GDM1 (cell line): ENCODE measurements at regions not wholly inside any gene's neighbourhood (a gene's known extent, or its start where the extent isn't known, plus 50 kb on each side); places are given as distances from the start of the nearest gene placed in this dataset.
A peak's percentile ranks its signal among the peaks of the same experiment; 100 is the strongest.

Experiments
- DNase-seq: peaks from one replicate; lab custom pipeline; 2025; lab: John Stamatoyannopoulos, UW

- DNase-seq: no peak
Measured at GRCh38 chr17:31704483-31704882, 154.6 kb downstream of the COPRS start.

- DNase-seq: no peak
Measured at GRCh38 chr17:31702041-31702440, 157.0 kb downstream of the COPRS start.

- DNase-seq: no peak
Measured at GRCh38 chr17:31700973-31701372, 158.1 kb downstream of the COPRS start.

- DNase-seq: no peak
Measured at GRCh38 chr17:31699886-31700285, 159.2 kb downstream of the COPRS start.

- DNase-seq: no peak
Measured at GRCh38 chr17:31699281-31699680, 159.8 kb downstream of the COPRS start.

- no peak for DNase-seq
Measured at GRCh38 chr17:31698751-31699150, 160.3 kb downstream of the COPRS start.

GRCh38 chr17:31697838-31698237 is 161.2 kb downstream of the COPRS start:
- no peak for DNase-seq

- DNase-seq: no peak
Measured at GRCh38 chr17:31696703-31697325, 162.2 kb downstream of the COPRS start.

GRCh38 chr17:31696184-31696602 is 162.9 kb downstream of the COPRS start:
- DNase-seq: no peak

- DNase-seq: no peak
Measured at GRCh38 chr17:31695456-31696090, 163.5 kb downstream of the COPRS start.

GRCh38 chr17:31693433-31694220 is 165.4 kb downstream of the COPRS start:
- no peak for DNase-seq

- DNase-seq: no peak
Measured at GRCh38 chr17:31692632-31693031, 166.4 kb downstream of the COPRS start.

GRCh38 chr17:31692027-31692426 is 167.0 kb downstream of the COPRS start:
- DNase-seq: no peak

GRCh38 chr17:31691251-31691905 is 167.7 kb downstream of the COPRS start:
- DNase-seq: no peak

- DNase-seq: no peak
Measured at GRCh38 chr17:31690151-31690551, 168.9 kb downstream of the COPRS start.

GRCh38 chr17:31688701-31689100 is 170.3 kb downstream of the COPRS start:
- no peak for DNase-seq

GRCh38 chr17:31687505-31688126 is 171.4 kb downstream of the COPRS start:
- no peak for DNase-seq

GRCh38 chr17:31686495-31686894 is 172.5 kb downstream of the COPRS start:
- DNase-seq: no peak

- DNase-seq: no peak
Measured at GRCh38 chr17:31684901-31685300, 174.1 kb downstream of the COPRS start.

GRCh38 chr17:31680126-31680525 is 178.9 kb downstream of the COPRS start:
- peak; percentile 64 for DNase-seq

- no peak for DNase-seq
Measured at GRCh38 chr17:31679667-31680066, 179.4 kb downstream of the COPRS start.

- no peak for DNase-seq
Measured at GRCh38 chr17:31678431-31678830, 180.6 kb downstream of the COPRS start.
